H9 (cell line): ENCODE measurements at regions not wholly inside any gene's neighbourhood (a gene's known extent, or its start where the extent isn't known, plus 50 kb on each side); places are given as distances from the start of the nearest gene placed in this dataset.

Source experiments
- DNase-seq: peaks from one replicate; pipeline ENCODE4 v3.0.0-alpha.2; 2017
- H2AFZ ChIP-seq: one replicate; pipeline ENCODE4 v1.6.1; 2013; ENCODE audit warnings: mild to moderate bottlenecking, low read length, control low read depth, moderate library complexity
- H2AK5ac ChIP-seq: 2 replicates; pipeline ENCODE4 v1.6.1; 2013; ENCODE audit warnings: low read length, control low read depth, mixed read lengths; ENCODE audit not compliant: insufficient read length
- H2BK120ac ChIP-seq: one replicate; pipeline ENCODE4 v1.6.1; 2013; ENCODE audit warnings: low read depth, mild to moderate bottlenecking, low read length, control low read depth, inconsistent platforms; ENCODE audit not compliant: poor library complexity, severe bottlenecking
- H2BK12ac ChIP-seq: 2 replicates; pipeline ENCODE4 v1.6.1; 2013; ENCODE audit warnings: low read length, control low read depth, mixed read lengths, low read depth; ENCODE audit not compliant: insufficient read length
- H2BK15ac ChIP-seq: 2 replicates; pipeline ENCODE4 v1.6.1; 2013; ENCODE audit warnings: low read depth, low read length, control low read depth
- H2BK20ac ChIP-seq: one replicate; pipeline ENCODE4 v1.6.1; 2013; ENCODE audit warnings: low read depth, mild to moderate bottlenecking, low read length, control low read depth, inconsistent platforms; ENCODE audit not compliant: poor library complexity, severe bottlenecking
- H2BK5ac ChIP-seq: 2 replicates; pipeline ENCODE4 v1.6.1; 2013; ENCODE audit warnings: low read length, control low read depth, mixed read lengths; ENCODE audit not compliant: insufficient read length
- H3K14ac ChIP-seq: 2 replicates; pipeline ENCODE4 v1.6.1; 2013; ENCODE audit warnings: low read length, control low read depth; ENCODE audit not compliant: insufficient read depth
- H3K18ac ChIP-seq: 2 replicates; pipeline ENCODE4 v1.6.1; 2013; ENCODE audit warnings: low read depth, mild to moderate bottlenecking, mixed read lengths, low read length, control low read depth; ENCODE audit not compliant: insufficient read length
- H3K23ac ChIP-seq: 2 replicates; pipeline ENCODE4 v1.6.1; 2013; ENCODE audit warnings: low read length, control low read depth, mixed read lengths, low read depth; ENCODE audit not compliant: insufficient read length
- H3K23me2 ChIP-seq: 2 replicates; pipeline ENCODE4 v1.6.1; 2013; ENCODE audit warnings: low read depth, mild to moderate bottlenecking, mixed read lengths, low read length, control low read depth; ENCODE audit not compliant: insufficient read length, poor library complexity, severe bottlenecking
- H3K27ac ChIP-seq: 2 replicates; pipeline ENCODE4 v1.5.1; 2013; ENCODE audit warnings: low read length, control low read depth, mixed read lengths, low read depth; ENCODE audit not compliant: insufficient read length
- H3K27me3 ChIP-seq: 2 replicates; pipeline ENCODE4 v1.6.1; 2013; ENCODE audit warnings: low read length, control low read depth, inconsistent platforms; ENCODE audit not compliant: insufficient read depth
- H3K4ac ChIP-seq: 2 replicates; pipeline ENCODE4 v1.6.1; 2013; ENCODE audit warnings: low read depth, mild to moderate bottlenecking, control low read depth, inconsistent platforms, low read length, moderate library complexity
- H3K4me1 ChIP-seq: 2 replicates; pipeline ENCODE4 v1.6.1; 2013; ENCODE audit warnings: low read length, control low read depth, inconsistent platforms; ENCODE audit not compliant: insufficient read depth
- H3K4me2 ChIP-seq: 2 replicates; pipeline ENCODE4 v1.6.1; 2013; ENCODE audit warnings: low read length, control low read depth, mixed read lengths; ENCODE audit not compliant: insufficient read length, insufficient read depth
- H3K56ac ChIP-seq: 2 replicates; pipeline ENCODE4 v1.6.1; 2013; ENCODE audit warnings: low read depth, mild to moderate bottlenecking, mixed read lengths, low read length, control low read depth; ENCODE audit not compliant: insufficient read length
- H3K79me1 ChIP-seq: 2 replicates; pipeline ENCODE4 v1.6.1; 2013; ENCODE audit warnings: low read depth, mild to moderate bottlenecking, moderate library complexity, low read length, control low read depth, inconsistent platforms; ENCODE audit not compliant: insufficient read depth, poor library complexity, severe bottlenecking
- H3K79me2 ChIP-seq: 2 replicates; pipeline ENCODE4 v1.6.1; 2013; ENCODE audit warnings: low read length, control low read depth, inconsistent platforms; ENCODE audit not compliant: insufficient read depth
- H3K9ac ChIP-seq: 2 replicates; pipeline ENCODE4 v1.6.1; 2013; ENCODE audit warnings: low read length, control low read depth, mixed read lengths; ENCODE audit not compliant: insufficient read length; ENCODE audit errors: extremely low read depth
- H3K9me3 ChIP-seq: one replicate; pipeline ENCODE4 v1.6.1; 2013; ENCODE audit warnings: low read depth, low read length, inconsistent platforms; ENCODE audit not compliant: control insufficient read depth
- H3T11ph ChIP-seq: one replicate; pipeline ENCODE4 v1.6.1; 2013; ENCODE audit warnings: mild to moderate bottlenecking, low read length, control low read depth, inconsistent platforms
- H4K20me1 ChIP-seq: one replicate; pipeline ENCODE4 v1.6.1; 2013; ENCODE audit not compliant: control insufficient read depth, insufficient read length, insufficient read depth
- H4K5ac ChIP-seq: 2 replicates; pipeline ENCODE4 v1.6.1; 2013; ENCODE audit warnings: low read depth, mild to moderate bottlenecking, mixed read lengths, low read length, control low read depth; ENCODE audit not compliant: insufficient read length
- H4K8ac ChIP-seq: replicated peaks from 2 replicates; pipeline ENCODE4 v1.6.1; 2013; ENCODE audit warnings: low read length, control low read depth, mixed read lengths, low read depth; ENCODE audit not compliant: insufficient read length
- H4K91ac ChIP-seq: 2 replicates; pipeline ENCODE4 v1.6.1; 2013; ENCODE audit warnings: low read depth, mild to moderate bottlenecking, moderate library complexity, mixed read lengths, low read length, control low read depth; ENCODE audit not compliant: insufficient read length
- H3K27ac Mint-ChIP-seq, 3 experiments: 2 replicates in 2 of 3; 3 replicates in 1 of 3; pipeline ENCODE4 v1.8.0; 2020 to 2021; ENCODE audit warnings: mixed read lengths in 3 of 3, mild to moderate bottlenecking in 1 of 3, moderate library complexity in 1 of 3
- H3K27me3 Mint-ChIP-seq: 2 replicates; pipeline ENCODE4 v1.8.0; 2021; ENCODE audit warnings: low read depth, mild to moderate bottlenecking, moderate library complexity, mixed read lengths
- H3K36me3 Mint-ChIP-seq, 3 experiments: 2 replicates in 2 of 3; 3 replicates in 1 of 3; pipeline ENCODE4 v1.8.0; 2020 to 2021; ENCODE audit warnings: low read depth in 3 of 3, mixed read lengths in 3 of 3; ENCODE audit not compliant: insufficient read depth in 1 of 3
- H3K4me1 Mint-ChIP-seq, 2 experiments: 2 replicates each; pipeline ENCODE4 v1.8.0; 2020; ENCODE audit warnings: mixed read lengths in 2 of 2
- H3K4me3 Mint-ChIP-seq, 2 experiments: 2 replicates in 1 of 2; 3 replicates in 1 of 2; pipeline ENCODE4 v1.8.0; 2020 to 2021; ENCODE audit warnings: mild to moderate bottlenecking in 2 of 2, mixed read lengths in 2 of 2, moderate library complexity in 1 of 2
- H3K9me3 Mint-ChIP-seq, 2 experiments: 2 replicates in 1 of 2; 3 replicates in 1 of 2; pipeline ENCODE4 v1.8.0; 2020; ENCODE audit warnings: mild to moderate bottlenecking in 2 of 2, mixed read lengths in 2 of 2, moderate library complexity in 1 of 2
- CTCF ChIP-seq: fragments of 200-600 bp; sonication (generic); conservative IDR thresholded peaks from 3 replicates; pipeline ENCODE4 v1.8.0; 2021; ENCODE audit warnings: antibody characterized with exemption, mild to moderate bottlenecking
- WGBS: extraction: QIAGEN DNeasy Blood & Tissue Kit; methylation state at CpG from one replicate; pipeline ENCODE4 v1.1.7; 2013; ENCODE audit warnings: missing lambda C conversion rate, low lambda C conversion rate, mixed read lengths; ENCODE audit not compliant: insufficient read length; ENCODE audit errors: extremely low coverage; 5-methylcytosine and 5-hydroxymethylcytosine counted together

- H3K9me3 ChIP-seq = no peaks in the 10 kb centered on the region
- Mint-ChIP-seq H3K9me3 (peaks cover 0 to 8% of the 10 kb centered on the region in 2 experiments; a peak in 4 of 5 replicates), H3K27ac (no peak overlapping the region), H3K27me3 (no peaks in the 10 kb centered on the region), H3K4me3 (no peak overlapping the region), H3K4me1 (peaks cover 4 to 5% of the 10 kb centered on the region in 2 experiments; a peak in 2 of 4 replicates), H3K36me3 (no peaks in the 10 kb centered on the region)
- H2BK5ac ChIP-seq = no peak overlapping the region
- TF ChIP-seq CTCF = no peak
- H3K79me2 ChIP-seq = no peaks in the 10 kb centered on the region
- H2BK12ac ChIP-seq = no peak overlapping the region
- H2AFZ ChIP-seq = no peak overlapping the region
- H2BK20ac ChIP-seq = no peak overlapping the region
- H3K4ac ChIP-seq = no peak overlapping the region
- no peaks in the 10 kb centered on the region for H4K20me1 ChIP-seq
- no peak overlapping the region for H3K23ac ChIP-seq
- H3K79me1 ChIP-seq = no peaks in the 10 kb centered on the region
- H4K5ac ChIP-seq = no peak overlapping the region
- H3K56ac ChIP-seq = no peak overlapping the region
- no peak for DNase-seq
- no peak overlapping the region for H3K27ac ChIP-seq
- H2BK15ac ChIP-seq = no peak overlapping the region
- whole genome bisulfite sequencing = no CpG with 5 or more reads among the region's 3 CpGs
- no peaks in the 10 kb centered on the region for H3K4me1 ChIP-seq
- no peaks in the 10 kb centered on the region for H3K23me2 ChIP-seq
- no peak overlapping the region for H3T11ph ChIP-seq
- no peak overlapping the region for H2BK120ac ChIP-seq
- H2AK5ac ChIP-seq = no peak overlapping the region
- H4K8ac ChIP-seq = no peak overlapping the region
- no peak overlapping the region for H3K4me2 ChIP-seq
- H3K14ac ChIP-seq = no peak overlapping the region
- H4K91ac ChIP-seq = no peak overlapping the region
- no peak overlapping the region for H3K18ac ChIP-seq
- H3K9ac ChIP-seq = no peak overlapping the region
- H3K27me3 ChIP-seq = no peaks in the 10 kb centered on the region
Observed at GRCh38 chr21:16145052-16145451, 415.3 kb downstream of the USP25 start.
